CD14-positive monocyte (primary cell): ENCODE measurements at regions not wholly inside any gene's neighbourhood (a gene's known extent, or its start where the extent isn't known, plus 50 kb on each side); places are given as distances from the start of the nearest gene placed in this dataset.

Experiments
- DNase-seq, 3 donors: peaks; one replicate each; pipeline ENCODE4 v3.0.0-alpha.2; 2011 to 2022
- H2AFZ ChIP-seq: 2 replicates; pipeline ENCODE4 v1.6.0; 2012; ENCODE audit warnings: mild to moderate bottlenecking, low read depth, low read length, inconsistent platforms; ENCODE audit not compliant: insufficient read depth, poor library complexity, severe bottlenecking
- H3K27ac ChIP-seq, 2 donors: 1 replicate in 1 of 2; 2 replicates in 1 of 2; pipeline ENCODE4 v1.5.1; 2012 to 2013; ENCODE audit warnings: low read length in 2 of 2, control low read depth in 1 of 2, inconsistent platforms in 1 of 2, low read depth in 1 of 2, mild to moderate bottlenecking in 1 of 2
- H3K27me3 ChIP-seq, 2 donors: one replicate each; pipeline versions ENCODE4 v1.6.0 to v1.6.1; 2011 to 2013; ENCODE audit warnings: low read length in 2 of 2; ENCODE audit not compliant: control insufficient read depth in 2 of 2, insufficient read depth in 2 of 2
- H3K36me3 ChIP-seq, 2 donors: replicated peaks in 1 of 2; 1 replicate in 1 of 2; 2 replicates in 1 of 2; pipeline versions ENCODE4 v1.5.1 to v1.6.1; 2012 to 2013; ENCODE audit warnings: low read length in 2 of 2, control low read depth in 1 of 2, inconsistent platforms in 1 of 2, mild to moderate bottlenecking in 1 of 2; ENCODE audit not compliant: insufficient read depth in 2 of 2, control insufficient read depth in 1 of 2
- H3K4me1 ChIP-seq, 2 donors: 1 replicate in 1 of 2; 2 replicates in 1 of 2; pipeline versions ENCODE4 v1.5.1 to v1.6.1; 2012 to 2013; ENCODE audit warnings: low read length in 2 of 2, control low read depth in 1 of 2, inconsistent platforms in 1 of 2, mild to moderate bottlenecking in 1 of 2, moderate library complexity in 1 of 2; ENCODE audit not compliant: insufficient read depth in 2 of 2, control insufficient read depth in 1 of 2
- H3K4me2 ChIP-seq: replicated peaks from 2 replicates; pipeline ENCODE3; 2012; ENCODE audit warnings: low read length, moderate library complexity, mild to moderate bottlenecking; ENCODE audit not compliant: poor library complexity, severe bottlenecking; ENCODE audit errors: extremely low read depth
- H3K4me3 ChIP-seq, 3 experiments: fragments of 200-600 bp in 1 of 3; sonication (generic) in 1 of 3; replicated peaks in 1 of 3; 1 replicate in 2 of 3; 2 replicates in 1 of 3; pipeline ENCODE4 v1.5.1; 2011 to 2013; ENCODE audit warnings: low read length in 3 of 3, mild to moderate bottlenecking in 3 of 3, control low read depth in 2 of 3, low read depth in 2 of 3, inconsistent platforms in 1 of 3, moderate library complexity in 1 of 3
- H3K79me2 ChIP-seq: 2 replicates; pipeline ENCODE4 v1.6.0; 2012; ENCODE audit warnings: mild to moderate bottlenecking, control low read depth, inconsistent platforms, low read length, moderate library complexity; ENCODE audit not compliant: insufficient read depth
- H3K9ac ChIP-seq: 2 replicates; pipeline ENCODE4 v1.6.0; 2017; ENCODE audit warnings: low read length, mild to moderate bottlenecking; ENCODE audit not compliant: insufficient read depth, poor library complexity, severe bottlenecking
- H3K9me3 ChIP-seq, 2 donors: replicated peaks in 1 of 2; 1 replicate in 1 of 2; 2 replicates in 1 of 2; pipeline versions ENCODE4 v1.5.1 to v1.6.1; 2012 to 2013; ENCODE audit warnings: low read length in 2 of 2, control low read depth in 1 of 2; ENCODE audit not compliant: control insufficient read depth in 1 of 2, insufficient read depth in 1 of 2
- H4K20me1 ChIP-seq: 2 replicates; pipeline ENCODE4 v1.6.0; 2012; ENCODE audit warnings: mild to moderate bottlenecking, low read length, control low read depth, moderate library complexity; ENCODE audit not compliant: insufficient read depth
- H3K27ac Mint-ChIP-seq, 7 donors: one replicate each; pipeline ENCODE4 v1.8.0; 2020; ENCODE audit warnings: mild to moderate bottlenecking in 7 of 7, mixed read lengths in 7 of 7, moderate library complexity in 6 of 7, inconsistent platforms in 2 of 7
- H3K27me3 Mint-ChIP-seq, 3 donors: one replicate each; pipeline ENCODE4 v1.8.0; 2021 to 2022; ENCODE audit warnings: low read depth in 3 of 3, mild to moderate bottlenecking in 3 of 3, mixed read lengths in 3 of 3, moderate library complexity in 3 of 3, inconsistent platforms in 1 of 3
- H3K36me3 Mint-ChIP-seq, 2 donors: one replicate each; pipeline ENCODE4 v1.8.0; 2020; ENCODE audit warnings: mixed read lengths in 2 of 2, inconsistent platforms in 1 of 2, mild to moderate bottlenecking in 1 of 2
- H3K4me1 Mint-ChIP-seq: one replicate; pipeline ENCODE4 v1.8.0; 2020; ENCODE audit warnings: mild to moderate bottlenecking, mixed read lengths
- H3K4me3 Mint-ChIP-seq, 2 donors: one replicate each; pipeline ENCODE4 v1.8.0; 2020; ENCODE audit warnings: mild to moderate bottlenecking in 2 of 2, mixed read lengths in 2 of 2, moderate library complexity in 1 of 2
- H3K9me3 Mint-ChIP-seq, 7 donors: one replicate each; pipeline ENCODE4 v1.8.0; 2020 to 2022; ENCODE audit warnings: mixed read lengths in 7 of 7, mild to moderate bottlenecking in 6 of 7, moderate library complexity in 6 of 7, inconsistent platforms in 2 of 7
- WGBS: methylation state at CpG from one replicate; pipeline ENCODE4 v1.1.5; 2013; ENCODE audit warnings: missing lambda C conversion rate; ENCODE audit not compliant: insufficient coverage; 5-methylcytosine and 5-hydroxymethylcytosine counted together
- intact Hi-C, 2 donors: fragments of 100-400 bp; cut with micrococcal nuclease; formaldehyde crosslinking; loops; one replicate each; pipeline versions ENCODE4 v1.15.0 to v1.15.1; 2023
- TF ChIP-seq, protein P1 (sequence below): fragments of 200-600 bp; IDR thresholded peaks from one replicate; pipeline ENCODE4 v1.8.0; 2022; ENCODE audit warnings: antibody characterized with exemption, mild to moderate bottlenecking

DNA sequence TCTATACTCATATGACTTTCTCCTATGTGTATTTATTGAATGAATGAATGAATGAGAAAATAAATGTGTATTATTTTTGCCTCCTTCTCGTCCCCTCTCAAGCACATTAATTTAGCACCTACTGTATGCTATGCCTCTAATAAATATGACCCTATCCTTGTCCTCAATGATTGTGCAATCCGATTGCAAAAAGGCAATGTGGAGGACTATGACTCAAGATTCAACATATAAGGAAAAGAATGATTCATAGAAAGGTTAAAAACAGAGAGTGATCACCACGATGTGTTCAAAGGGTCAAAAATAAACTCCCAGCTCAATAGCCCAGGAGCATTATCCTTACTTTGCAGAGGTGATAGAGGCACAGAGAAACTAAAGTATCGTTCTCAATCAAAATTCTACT, 322.8 kb upstream of the SORCS1 start:
- Histone ChIP-seq H3K27ac (no peak overlapping the region), H3K79me2 (no peaks in the 10 kb centered on the region), H2AFZ (no peak overlapping the region), H4K20me1 (no peaks in the 10 kb centered on the region), H3K4me3 (no peak overlapping the region), H3K27me3 (no peaks in the 10 kb centered on the region), H3K4me1 (no peaks in the 10 kb centered on the region), H3K9ac (no peak overlapping the region), H3K9me3 (no peaks in the 10 kb centered on the region), H3K4me2 (no peak overlapping the region), H3K36me3 (no peaks in the 10 kb centered on the region)
- no CpG with 5 or more reads among the region's 4 CpGs for WGBS
- H3K4me3 Mint-ChIP-seq = no peak overlapping the region
- peaks cover 0 to 8% (median 2%) of the 10 kb centered on the region in 7 donors for H3K9me3 Mint-ChIP-seq
- no peaks in the 10 kb centered on the region for H3K36me3 Mint-ChIP-seq
- no peaks in the 10 kb centered on the region for H3K4me1 Mint-ChIP-seq
- intact Hi-C loops = no loop called here
- H3K27ac Mint-ChIP-seq = no peak overlapping the region
- TF ChIP-seq, protein P1, sequence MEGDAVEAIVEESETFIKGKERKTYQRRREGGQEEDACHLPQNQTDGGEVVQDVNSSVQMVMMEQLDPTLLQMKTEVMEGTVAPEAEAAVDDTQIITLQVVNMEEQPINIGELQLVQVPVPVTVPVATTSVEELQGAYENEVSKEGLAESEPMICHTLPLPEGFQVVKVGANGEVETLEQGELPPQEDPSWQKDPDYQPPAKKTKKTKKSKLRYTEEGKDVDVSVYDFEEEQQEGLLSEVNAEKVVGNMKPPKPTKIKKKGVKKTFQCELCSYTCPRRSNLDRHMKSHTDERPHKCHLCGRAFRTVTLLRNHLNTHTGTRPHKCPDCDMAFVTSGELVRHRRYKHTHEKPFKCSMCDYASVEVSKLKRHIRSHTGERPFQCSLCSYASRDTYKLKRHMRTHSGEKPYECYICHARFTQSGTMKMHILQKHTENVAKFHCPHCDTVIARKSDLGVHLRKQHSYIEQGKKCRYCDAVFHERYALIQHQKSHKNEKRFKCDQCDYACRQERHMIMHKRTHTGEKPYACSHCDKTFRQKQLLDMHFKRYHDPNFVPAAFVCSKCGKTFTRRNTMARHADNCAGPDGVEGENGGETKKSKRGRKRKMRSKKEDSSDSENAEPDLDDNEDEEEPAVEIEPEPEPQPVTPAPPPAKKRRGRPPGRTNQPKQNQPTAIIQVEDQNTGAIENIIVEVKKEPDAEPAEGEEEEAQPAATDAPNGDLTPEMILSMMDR = no peak
- H3K27me3 Mint-ChIP-seq = no peaks in the 10 kb centered on the region
- no peak for DNase-seq

DNA sequence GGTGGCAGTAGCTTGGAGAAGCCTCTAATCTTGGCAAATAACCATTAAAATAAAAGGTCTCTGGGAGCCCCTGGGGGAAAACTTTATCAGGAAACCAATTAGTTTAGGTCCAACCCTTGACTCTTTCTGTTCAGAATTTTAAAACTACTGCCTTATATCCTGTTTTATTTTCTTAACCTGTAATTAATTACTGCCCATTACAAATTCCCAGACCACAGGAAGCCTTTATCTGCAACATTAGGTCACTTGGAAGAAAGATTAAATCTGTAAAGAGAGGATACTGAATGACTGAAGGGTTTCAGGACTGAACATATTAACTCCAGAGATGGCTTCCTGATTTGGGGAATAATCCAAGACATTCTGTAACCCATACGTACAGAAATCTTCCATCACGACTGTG, 320.5 kb upstream of the SORCS1 start:
- no peak for DNase-seq
- Histone ChIP-seq H3K9ac (no peak overlapping the region), H3K4me1 (no peaks in the 10 kb centered on the region), H4K20me1 (no peaks in the 10 kb centered on the region), H3K9me3 (no peaks in the 10 kb centered on the region), H3K27ac (no peak overlapping the region), H3K79me2 (no peaks in the 10 kb centered on the region), H3K27me3 (no peaks in the 10 kb centered on the region), H3K4me2 (no peak overlapping the region), H3K4me3 (no peak overlapping the region), H2AFZ (no peak overlapping the region), H3K36me3 (no peaks in the 10 kb centered on the region)
- Mint-ChIP-seq H3K4me3 (no peak overlapping the region), H3K27ac (no peak overlapping the region), H3K27me3 (peaks cover 0 to 1% (median 0%) of the 10 kb centered on the region in 3 donors), H3K4me1 (no peaks in the 10 kb centered on the region), H3K9me3 (peaks cover 0 to 5% (median 2%) of the 10 kb centered on the region in 7 donors), H3K36me3 (no peaks in the 10 kb centered on the region)
- WGBS = no CpG with 5 or more reads among the region's 2 CpGs
- intact Hi-C loops = no loop called here
- TF ChIP-seq, protein P1 = no peak
